ENCODE measurements at regions not wholly inside any gene's neighbourhood (a gene's known extent, or its start where the extent isn't known, plus 50 kb on each side); places are given as distances from the start of the nearest gene placed in this dataset.

DNA sequence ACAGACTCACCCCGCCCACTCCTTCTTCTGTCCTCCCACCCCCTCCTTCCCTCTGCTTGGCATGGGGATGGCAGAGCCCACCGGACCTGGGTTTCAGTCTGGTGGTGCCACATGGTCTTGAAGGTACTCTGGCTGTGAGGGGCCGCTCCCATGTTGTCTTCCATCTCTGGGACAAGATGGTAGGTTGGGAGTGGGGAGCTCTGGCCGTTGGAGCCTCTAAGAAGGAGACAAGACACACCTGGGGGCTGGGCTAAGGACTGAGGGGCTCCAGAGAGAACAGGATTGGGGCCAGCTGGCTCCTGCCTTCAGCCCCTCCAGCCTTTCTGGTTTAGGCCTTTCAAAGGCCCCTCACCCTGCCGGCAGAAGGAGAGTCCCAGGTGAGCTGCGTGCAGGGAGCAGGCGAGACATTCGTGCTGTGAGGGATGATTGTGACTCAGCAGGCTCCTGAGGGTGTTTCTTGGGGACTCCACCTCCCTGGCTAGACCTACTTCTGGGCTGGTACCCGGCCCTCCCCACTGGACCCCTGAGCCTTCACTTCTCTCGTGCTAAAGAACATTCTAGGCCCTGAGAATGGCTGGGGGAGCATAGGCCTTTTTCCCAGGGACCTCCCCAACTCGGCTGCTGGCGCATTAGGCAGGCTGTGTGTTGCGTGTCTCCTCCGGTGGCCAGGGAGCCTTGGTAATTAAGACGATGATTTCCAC lies 128.2 kb upstream of the HAAO start:
- Histone ChIP-seq H3K4me3 (ENCODE audit: low read depth, low read length) (no peak overlapping the region), H3K9me3 (ENCODE audit: control insufficient read depth, insufficient read depth, low read length) (no peaks in the 10 kb centered on the region), H3K27ac (ENCODE audit: low read depth, low read length) (no peak overlapping the region), H3K27me3 (ENCODE audit: control insufficient read depth, insufficient read depth, low read length) (no peaks in the 10 kb centered on the region), H3K4me1 (ENCODE audit: control insufficient read depth, insufficient read depth, low read length) (peaks cover 47% of the 10 kb centered on the region), H3K36me3 (ENCODE audit: control insufficient read depth, insufficient read depth, low read length) (no peaks in the 10 kb centered on the region)
- 86% methylated on average over 11 of the region's 15 CpGs for WGBS (ENCODE audit: insufficient coverage)
- DNase-seq (ENCODE audit: low read depth in 4 of 6, low spot score in 6 of 6), result no peak

DNA sequence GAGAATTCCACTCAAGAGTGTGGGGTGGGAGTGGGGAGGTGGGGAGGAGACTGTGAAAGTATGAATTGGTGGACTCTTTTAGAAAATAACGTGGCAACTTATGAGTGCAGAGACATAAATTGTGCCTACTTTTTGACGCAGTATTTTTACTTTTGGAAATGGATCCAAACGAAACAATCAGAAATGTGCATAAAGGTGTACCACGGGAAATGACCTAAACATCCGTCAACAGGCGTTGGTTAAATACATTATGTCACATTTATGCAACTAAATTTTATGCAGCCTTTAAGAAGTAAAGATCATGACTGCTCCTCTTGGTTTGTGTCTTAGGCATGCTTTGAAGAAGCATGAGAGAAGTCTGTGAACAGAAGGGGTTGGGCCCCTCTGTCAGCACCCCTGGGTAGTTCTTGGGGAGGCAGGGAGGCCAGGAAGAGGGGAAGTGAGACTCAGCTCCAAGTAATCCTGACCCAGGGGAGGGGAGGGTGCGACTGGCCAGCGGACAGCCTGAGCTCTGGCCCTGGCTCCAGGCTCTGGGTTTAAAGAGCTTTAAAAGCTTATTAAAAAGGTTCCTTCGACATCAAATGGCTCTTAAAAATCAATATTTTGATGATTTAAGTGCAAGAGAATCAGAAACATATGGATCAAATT lies 126.4 kb upstream of the HAAO start:
- WGBS (ENCODE audit: insufficient coverage), result 96% methylated on average over 6 of the region's 9 CpGs
- no peak for DNase-seq (ENCODE audit: low read depth in 4 of 6, low spot score in 6 of 6)
- peaks cover 29% of the 10 kb centered on the region for H3K4me1 ChIP-seq (ENCODE audit: control insufficient read depth, insufficient read depth, low read length)

DNA sequence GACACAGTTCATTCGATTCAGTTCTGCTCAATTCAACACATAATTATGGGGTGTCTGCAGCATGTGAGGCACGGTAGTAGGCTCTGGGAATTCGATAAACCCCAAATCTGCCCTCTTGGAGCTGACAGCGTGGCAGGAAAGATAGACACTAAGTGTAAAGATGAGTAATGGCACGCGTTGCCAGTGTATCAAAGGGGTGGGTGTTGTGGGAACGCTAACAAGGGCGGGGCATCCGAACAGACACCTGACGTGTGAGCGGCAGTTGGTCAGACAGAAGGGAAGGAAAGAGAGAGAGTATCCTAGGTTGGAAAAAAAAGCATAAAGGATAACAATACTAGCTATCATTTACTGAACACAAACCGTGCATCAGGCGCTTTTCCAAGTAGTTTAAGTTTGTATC lies 125.7 kb upstream of the HAAO start:
- Histone ChIP-seq H3K36me3 (ENCODE audit: control insufficient read depth, insufficient read depth, low read length) (no peaks in the 10 kb centered on the region), H3K4me1 (ENCODE audit: control insufficient read depth, insufficient read depth, low read length) (peaks cover 22% of the 10 kb centered on the region), H3K27ac (ENCODE audit: low read depth, low read length) (no peak overlapping the region), H3K9me3 (ENCODE audit: control insufficient read depth, insufficient read depth, low read length) (no peaks in the 10 kb centered on the region), H3K27me3 (ENCODE audit: control insufficient read depth, insufficient read depth, low read length) (no peaks in the 10 kb centered on the region), H3K4me3 (ENCODE audit: low read depth, low read length) (no peak overlapping the region)
- WGBS (ENCODE audit: insufficient coverage), result 88% methylated on average over 4 of the region's 13 CpGs
- no peak for DNase-seq (ENCODE audit: low read depth in 4 of 6, low spot score in 6 of 6)

More for the DNA sequence above, 126.4 kb upstream of the HAAO start:
- no peaks in the 10 kb centered on the region for H3K9me3 ChIP-seq (ENCODE audit: control insufficient read depth, insufficient read depth, low read length)
- no peaks in the 10 kb centered on the region for H3K27me3 ChIP-seq (ENCODE audit: control insufficient read depth, insufficient read depth, low read length)
- H3K36me3 ChIP-seq (ENCODE audit: control insufficient read depth, insufficient read depth, low read length), result no peaks in the 10 kb centered on the region
- H3K27ac ChIP-seq (ENCODE audit: low read depth, low read length), result no peak overlapping the region
- H3K4me3 ChIP-seq (ENCODE audit: low read depth, low read length), result no peak overlapping the region

DNA sequence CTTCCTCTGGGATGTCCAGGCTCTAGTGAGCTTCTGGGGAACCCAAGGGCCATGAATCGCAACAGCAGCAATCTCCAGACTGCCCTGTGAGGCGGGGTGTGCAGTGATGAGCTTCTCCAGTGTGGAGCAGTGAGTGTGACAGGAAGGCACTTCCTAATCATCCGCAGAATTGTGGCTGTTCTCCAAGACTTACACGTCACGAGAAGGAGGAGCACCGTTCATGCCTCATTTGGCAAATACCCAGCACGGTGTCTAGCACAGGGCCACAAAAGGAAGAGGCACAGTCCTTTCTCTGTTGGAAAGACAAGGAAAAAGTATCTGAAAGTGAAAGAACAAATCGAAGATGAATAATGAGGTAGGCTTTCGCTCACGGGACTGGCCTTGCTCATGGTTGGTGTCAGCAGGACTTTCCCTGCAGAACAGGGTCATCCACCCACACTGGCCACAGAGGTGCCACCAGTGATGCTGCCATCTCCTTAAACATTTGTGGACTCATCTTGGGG lies 125.1 kb upstream of the HAAO start:
- WGBS (ENCODE audit: insufficient coverage), result 48% methylated on average over 7 of the region's 10 CpGs

DNA sequence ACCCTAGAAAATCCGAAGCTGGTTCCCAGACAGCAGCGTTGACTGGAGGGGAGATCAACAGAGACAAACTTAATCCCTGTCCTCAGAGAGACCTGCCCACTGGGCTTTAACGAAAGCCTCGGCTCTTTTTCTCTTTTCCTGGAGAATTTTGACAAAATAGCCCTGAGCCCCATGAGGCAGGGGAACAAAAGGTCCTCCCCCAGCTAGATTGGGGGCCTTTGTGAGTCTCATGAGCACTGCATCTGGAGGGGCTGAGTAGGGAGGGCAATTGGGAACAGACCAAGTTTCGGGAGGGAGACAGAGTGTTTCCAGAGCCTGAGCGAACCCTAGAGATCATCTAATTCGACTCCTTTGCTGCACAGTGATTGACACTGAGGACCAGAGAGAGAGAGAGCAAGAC lies 123.9 kb upstream of the HAAO start:
- WGBS (ENCODE audit: insufficient coverage), result 88% methylated on average over 3 of the region's 7 CpGs
- no peak for DNase-seq (ENCODE audit: low read depth in 4 of 6, low spot score in 6 of 6)
- Histone ChIP-seq H3K27ac (ENCODE audit: low read depth, low read length) (no peak overlapping the region), H3K36me3 (ENCODE audit: control insufficient read depth, insufficient read depth, low read length) (no peaks in the 10 kb centered on the region), H3K27me3 (ENCODE audit: control insufficient read depth, insufficient read depth, low read length) (no peaks in the 10 kb centered on the region), H3K9me3 (ENCODE audit: control insufficient read depth, insufficient read depth, low read length) (no peaks in the 10 kb centered on the region), H3K4me3 (ENCODE audit: low read depth, low read length) (no peak overlapping the region), H3K4me1 (ENCODE audit: control insufficient read depth, insufficient read depth, low read length) (peaks cover 5% of the 10 kb centered on the region)

More for the DNA sequence above, 125.1 kb upstream of the HAAO start:
- Histone ChIP-seq H3K27me3 (ENCODE audit: control insufficient read depth, insufficient read depth, low read length) (no peaks in the 10 kb centered on the region), H3K9me3 (ENCODE audit: control insufficient read depth, insufficient read depth, low read length) (no peaks in the 10 kb centered on the region), H3K4me1 (ENCODE audit: control insufficient read depth, insufficient read depth, low read length) (peaks cover 16% of the 10 kb centered on the region), H3K36me3 (ENCODE audit: control insufficient read depth, insufficient read depth, low read length) (no peaks in the 10 kb centered on the region), H3K4me3 (ENCODE audit: low read depth, low read length) (no peak overlapping the region), H3K27ac (ENCODE audit: low read depth, low read length) (no peak overlapping the region)
- DNase-seq (ENCODE audit: low read depth in 4 of 6, low spot score in 6 of 6), result peak in 1 of 6 donors; percentile 44

DNA sequence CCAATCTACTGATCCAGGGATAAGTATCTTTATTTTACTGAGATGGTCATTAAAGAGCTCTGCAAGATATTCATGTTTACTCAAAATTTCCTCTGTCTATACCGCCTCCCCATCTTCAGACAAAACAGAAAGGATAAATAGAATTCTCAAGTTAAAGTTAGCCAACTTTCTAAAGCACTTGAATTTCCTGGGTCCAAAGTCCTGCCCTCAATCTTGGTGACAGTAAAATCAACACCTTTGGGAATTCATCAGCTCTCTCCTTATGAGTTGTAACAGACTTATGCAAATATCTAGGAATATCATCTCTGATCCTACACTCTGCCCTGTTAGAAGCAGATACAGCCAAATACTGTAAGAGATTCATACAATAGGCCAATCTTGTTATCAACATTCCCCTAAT lies 122.5 kb upstream of the HAAO start:
- Histone ChIP-seq H3K4me3 (ENCODE audit: low read depth, low read length) (no peak overlapping the region), H3K4me1 (ENCODE audit: control insufficient read depth, insufficient read depth, low read length) (peaks cover 3% of the 10 kb centered on the region), H3K9me3 (ENCODE audit: control insufficient read depth, insufficient read depth, low read length) (no peaks in the 10 kb centered on the region), H3K27me3 (ENCODE audit: control insufficient read depth, insufficient read depth, low read length) (no peaks in the 10 kb centered on the region), H3K27ac (ENCODE audit: low read depth, low read length) (no peak overlapping the region), H3K36me3 (ENCODE audit: control insufficient read depth, insufficient read depth, low read length) (no peaks in the 10 kb centered on the region)
- DNase-seq (ENCODE audit: low read depth in 4 of 6, low spot score in 6 of 6), result no peak
- WGBS (ENCODE audit: insufficient coverage), result 20% methylated on average over 1 of the region's 1 CpG

DNA sequence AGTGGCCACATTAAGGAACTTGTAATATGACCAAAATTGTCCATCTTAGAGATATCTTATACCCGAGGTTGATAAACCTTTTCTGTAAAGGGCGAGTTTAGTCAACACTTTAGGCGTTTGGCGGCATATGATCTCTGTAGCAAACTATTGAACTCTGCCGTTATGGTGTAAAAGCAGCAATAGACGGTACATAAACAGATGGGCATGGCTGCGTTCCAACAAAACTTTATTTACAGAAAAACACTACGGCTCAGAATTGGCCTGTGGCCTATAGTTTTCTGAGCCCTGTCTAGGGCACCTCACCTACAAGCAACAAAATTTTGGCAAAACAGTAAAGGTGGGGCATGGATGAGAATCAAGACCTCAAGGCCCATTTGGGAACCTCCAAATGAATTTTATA lies 121.9 kb upstream of the HAAO start:
- no peak overlapping the region for H3K27ac ChIP-seq (ENCODE audit: low read depth, low read length)
- no peaks in the 10 kb centered on the region for H3K9me3 ChIP-seq (ENCODE audit: control insufficient read depth, insufficient read depth, low read length)
- H3K4me3 ChIP-seq (ENCODE audit: low read depth, low read length), result no peak overlapping the region
- peak in 1 of 6 donors; percentile 40 for DNase-seq (ENCODE audit: low read depth in 4 of 6, low spot score in 6 of 6)
- no peaks in the 10 kb centered on the region for H3K36me3 ChIP-seq (ENCODE audit: control insufficient read depth, insufficient read depth, low read length)
- no peaks in the 10 kb centered on the region for H3K27me3 ChIP-seq (ENCODE audit: control insufficient read depth, insufficient read depth, low read length)
- 94% methylated on average over 6 of the region's 8 CpGs for WGBS (ENCODE audit: insufficient coverage)
- H3K4me1 ChIP-seq (ENCODE audit: control insufficient read depth, insufficient read depth, low read length), result peaks cover 5% of the 10 kb centered on the region

DNA sequence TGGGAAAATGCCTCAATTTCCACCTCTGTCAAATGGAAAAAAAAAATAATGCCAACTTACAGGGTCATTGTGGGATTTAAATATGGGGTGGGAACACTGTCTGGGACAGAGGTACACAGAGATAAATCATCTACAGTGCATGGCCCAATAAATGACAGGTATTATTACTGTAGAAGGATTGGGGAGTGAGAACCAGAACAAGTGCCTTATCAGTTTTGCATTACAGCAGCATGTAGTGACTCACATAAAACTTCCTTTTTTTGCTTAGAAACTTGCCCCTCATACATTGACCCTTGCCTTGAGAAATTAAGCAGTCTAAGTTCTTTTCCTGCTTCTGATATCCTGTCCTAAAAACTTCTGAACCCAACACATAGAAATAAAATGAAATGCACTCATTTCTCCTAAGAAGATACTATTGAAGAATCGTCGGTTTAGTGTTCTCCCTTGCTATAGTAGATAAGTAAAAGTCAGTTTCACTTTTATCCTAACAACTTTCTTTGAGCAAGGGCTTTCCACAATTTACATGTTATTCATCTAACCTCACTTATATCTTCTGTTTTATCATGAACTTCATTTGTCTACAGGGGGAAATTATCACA lies 121.0 kb upstream of the HAAO start:
- H3K9me3 ChIP-seq (ENCODE audit: control insufficient read depth, insufficient read depth, low read length), result no peaks in the 10 kb centered on the region
- H3K4me3 ChIP-seq (ENCODE audit: low read depth, low read length), result no peak overlapping the region
- WGBS (ENCODE audit: insufficient coverage), result no CpG with 5 or more reads among the region's 2 CpGs
- peaks cover 5% of the 10 kb centered on the region for H3K4me1 ChIP-seq (ENCODE audit: control insufficient read depth, insufficient read depth, low read length)
- H3K36me3 ChIP-seq (ENCODE audit: control insufficient read depth, insufficient read depth, low read length), result no peaks in the 10 kb centered on the region
- no peak for DNase-seq (ENCODE audit: low read depth in 4 of 6, low spot score in 6 of 6)
- H3K27ac ChIP-seq (ENCODE audit: low read depth, low read length), result no peak overlapping the region
- no peaks in the 10 kb centered on the region for H3K27me3 ChIP-seq (ENCODE audit: control insufficient read depth, insufficient read depth, low read length)

DNA sequence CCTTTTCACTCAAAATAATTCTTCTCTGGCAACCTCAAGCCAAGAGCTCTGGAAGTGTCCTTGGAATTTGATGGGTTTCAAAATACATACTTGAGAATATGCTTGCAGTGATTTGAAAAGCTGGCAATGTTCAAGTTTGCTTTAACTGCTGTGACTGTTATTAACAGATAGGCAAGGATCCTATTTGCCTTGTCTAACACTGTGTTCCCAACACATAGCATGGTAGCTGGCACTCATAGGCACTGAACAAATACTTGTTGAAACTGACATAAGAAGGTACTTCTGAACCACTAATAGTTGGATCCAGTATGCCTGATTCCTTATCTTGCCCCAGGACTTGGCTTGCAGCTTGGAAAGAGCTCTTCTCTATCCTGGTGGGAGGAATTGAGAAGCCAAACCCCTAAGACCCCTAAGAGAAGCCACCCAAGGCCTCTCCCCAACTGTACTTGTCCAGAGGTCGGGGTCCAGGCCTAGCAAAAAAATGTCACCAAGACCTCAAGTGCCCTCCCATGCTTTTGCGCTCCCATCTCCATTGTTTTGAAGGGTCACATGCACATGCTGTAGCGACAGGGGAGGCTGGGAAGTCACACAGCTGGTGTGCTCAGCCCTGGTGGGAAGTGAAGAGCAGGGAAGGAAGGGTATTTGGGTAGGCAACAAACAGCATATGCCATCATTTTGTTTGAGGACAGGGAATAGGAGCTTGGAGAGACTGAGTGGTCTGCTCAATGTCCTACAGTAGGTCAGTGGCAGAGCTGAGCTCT lies 118.4 kb upstream of the HAAO start:
- H3K9me3 ChIP-seq (ENCODE audit: control insufficient read depth, insufficient read depth, low read length), result no peaks in the 10 kb centered on the region
- WGBS (ENCODE audit: insufficient coverage), result 84% methylated on average over 3 of the region's 3 CpGs
- no peak overlapping the region for H3K27ac ChIP-seq (ENCODE audit: low read depth, low read length)
- peaks cover 28% of the 10 kb centered on the region for H3K4me1 ChIP-seq (ENCODE audit: control insufficient read depth, insufficient read depth, low read length)
- H3K4me3 ChIP-seq (ENCODE audit: low read depth, low read length), result no peak overlapping the region
- H3K36me3 ChIP-seq (ENCODE audit: control insufficient read depth, insufficient read depth, low read length), result no peaks in the 10 kb centered on the region
- no peak for DNase-seq (ENCODE audit: low read depth in 4 of 6, low spot score in 6 of 6)
- H3K27me3 ChIP-seq (ENCODE audit: control insufficient read depth, insufficient read depth, low read length), result no peaks in the 10 kb centered on the region

Data from spinal cord (tissue), 9 donors.